Ovary (tissue), 7 donors: ENCODE measurements at regions not wholly inside any gene's neighbourhood (a gene's known extent, or its start where the extent isn't known, plus 50 kb on each side); places are given as distances from the start of the nearest gene placed in this dataset.

Source experiments
- DNase-seq, 5 donors: peaks; one replicate each; pipeline ENCODE4 v3.0.0-alpha.2; 2019 to 2020
- H3K27ac ChIP-seq, 2 donors: fragments of 200-600 bp; one replicate each; pipeline versions ENCODE4 v1.5.1 to v1.8.0; 2019 to 2022
- H3K27me3 ChIP-seq: fragments of 200-600 bp; one replicate; pipeline ENCODE4 v1.8.0; 2022
- H3K36me3 ChIP-seq: fragments of 200-600 bp; sonication (generic); one replicate; pipeline ENCODE4 v1.5.1; 2019
- H3K4me1 ChIP-seq: one replicate; pipeline ENCODE4 v1.8.1; 2013; ENCODE audit warnings: mild to moderate bottlenecking, moderate library complexity; ENCODE audit not compliant: insufficient read depth
- H3K4me3 ChIP-seq: fragments of 200-600 bp; sonication (generic); one replicate; pipeline ENCODE4 v1.5.1; 2017
- H3K9me3 ChIP-seq, 2 donors: fragments of 200-600 bp in 1 of 2; sonication (generic) in 1 of 2; one replicate each; pipeline versions ENCODE4 v1.5.1 to v1.8.1; 2013 to 2019; ENCODE audit warnings: mild to moderate bottlenecking in 1 of 2, moderate library complexity in 1 of 2
- EP300 ChIP-seq: sonication (generic); formaldehyde crosslinking; IDR thresholded peaks from one replicate; pipeline ENCODE4 v1.6.1; 2017; ENCODE audit warnings: antibody characterized with exemption
- POLR2A ChIP-seq: fragments of 450-650 bp; IDR thresholded peaks from one replicate; pipeline ENCODE4 v1.6.1; 2017; ENCODE audit warnings: antibody characterized with exemption, mild to moderate bottlenecking, moderate library complexity
- WGBS, 3 donors: extraction: QIAGEN DNeasy Blood & Tissue Kit in 1 of 3; methylation state at CpG; one replicate each; pipeline versions ENCODE4 v1.1.5 to v1.1.7; 2013 to 2017; 5-methylcytosine and 5-hydroxymethylcytosine counted together
- intact Hi-C, 4 donors: fragments of 100-400 bp; cut with DNase I; formaldehyde crosslinking; loops; one replicate each; pipeline versions ENCODE4 v1.11.0 to v1.15.1; 2022 to 2023
- TF ChIP-seq, protein P1 (sequence below), 3 donors: fragments of 450-650 bp in 2 of 3; fragments of 200-600 bp in 1 of 3; IDR thresholded peaks; one replicate each; pipeline versions ENCODE4 v1.5.1 to v1.8.0; 2016 to 2022; ENCODE audit warnings: antibody characterized with exemption in 3 of 3, mild to moderate bottlenecking in 1 of 3
- donor health status: DM: no; HTN: no; CAD: no; lungs with moderate emphysema.
- donor health status: DM: no; HTN: no; CAD: no.
- donor health status: Bipolar disorder and iron deficiency.
- donor health status: DM: no; HTN: no; CAD: no.
- donor health status: DM: yes; HTN: yes; CAD: no.

DNA sequence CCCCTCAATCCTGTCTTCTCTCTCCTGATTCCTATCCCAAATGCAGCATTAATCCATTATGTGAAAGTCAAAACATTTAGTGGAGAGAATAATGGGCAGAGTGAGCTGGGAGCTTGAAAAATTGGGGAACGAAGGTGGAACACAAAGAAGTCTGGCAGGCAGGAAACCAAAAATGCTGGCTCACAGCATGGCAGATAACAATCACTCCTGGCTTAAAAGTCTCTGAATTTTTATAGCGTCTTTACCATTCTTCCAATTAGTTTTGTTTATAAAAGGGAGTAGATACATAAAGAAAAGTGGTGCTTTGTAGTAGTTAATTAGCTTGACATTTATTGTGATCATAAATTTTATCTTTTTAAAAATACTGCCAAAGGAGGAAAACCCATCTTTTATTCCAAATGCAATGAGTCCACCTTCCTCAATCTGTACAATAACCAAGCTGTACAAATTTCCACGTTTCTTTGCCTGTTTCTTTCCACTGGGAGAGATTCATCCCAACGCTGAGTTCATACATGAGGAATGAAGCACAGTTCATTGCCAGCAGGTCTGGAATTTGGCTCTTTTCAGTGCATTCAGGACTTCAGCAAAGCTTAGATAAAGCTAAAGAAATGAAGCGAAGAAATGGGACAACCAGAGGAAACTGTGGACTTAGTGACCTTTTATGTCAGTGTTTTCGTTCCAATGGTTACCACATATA, 174.7 kb downstream of the HMHB1 start:
- Histone ChIP-seq H3K9me3 (no peaks in the 10 kb centered on the region), H3K4me1 (no peaks in the 10 kb centered on the region), H3K36me3 (no peaks in the 10 kb centered on the region), H3K27ac (no peak overlapping the region), H3K4me3 (no peak overlapping the region), H3K27me3 (no peaks in the 10 kb centered on the region)
- intact Hi-C loops, result no loop called here
- DNase-seq, result no peak
- 14 to 23% (median 19%) methylated on average over 6 of the region's 6 CpGs for WGBS, 3 donors
- TF ChIP-seq, protein P1, sequence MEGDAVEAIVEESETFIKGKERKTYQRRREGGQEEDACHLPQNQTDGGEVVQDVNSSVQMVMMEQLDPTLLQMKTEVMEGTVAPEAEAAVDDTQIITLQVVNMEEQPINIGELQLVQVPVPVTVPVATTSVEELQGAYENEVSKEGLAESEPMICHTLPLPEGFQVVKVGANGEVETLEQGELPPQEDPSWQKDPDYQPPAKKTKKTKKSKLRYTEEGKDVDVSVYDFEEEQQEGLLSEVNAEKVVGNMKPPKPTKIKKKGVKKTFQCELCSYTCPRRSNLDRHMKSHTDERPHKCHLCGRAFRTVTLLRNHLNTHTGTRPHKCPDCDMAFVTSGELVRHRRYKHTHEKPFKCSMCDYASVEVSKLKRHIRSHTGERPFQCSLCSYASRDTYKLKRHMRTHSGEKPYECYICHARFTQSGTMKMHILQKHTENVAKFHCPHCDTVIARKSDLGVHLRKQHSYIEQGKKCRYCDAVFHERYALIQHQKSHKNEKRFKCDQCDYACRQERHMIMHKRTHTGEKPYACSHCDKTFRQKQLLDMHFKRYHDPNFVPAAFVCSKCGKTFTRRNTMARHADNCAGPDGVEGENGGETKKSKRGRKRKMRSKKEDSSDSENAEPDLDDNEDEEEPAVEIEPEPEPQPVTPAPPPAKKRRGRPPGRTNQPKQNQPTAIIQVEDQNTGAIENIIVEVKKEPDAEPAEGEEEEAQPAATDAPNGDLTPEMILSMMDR (IDR thresholded peaks at IDR 0.05), result no peak
- TF ChIP-seq POLR2A, result no peak
- no peak for TF ChIP-seq EP300

- H3K27ac ChIP-seq, result no peak overlapping the region
Measured at GRCh38 chr5:143987264-143987663, 175.3 kb downstream of the HMHB1 start.

DNA sequence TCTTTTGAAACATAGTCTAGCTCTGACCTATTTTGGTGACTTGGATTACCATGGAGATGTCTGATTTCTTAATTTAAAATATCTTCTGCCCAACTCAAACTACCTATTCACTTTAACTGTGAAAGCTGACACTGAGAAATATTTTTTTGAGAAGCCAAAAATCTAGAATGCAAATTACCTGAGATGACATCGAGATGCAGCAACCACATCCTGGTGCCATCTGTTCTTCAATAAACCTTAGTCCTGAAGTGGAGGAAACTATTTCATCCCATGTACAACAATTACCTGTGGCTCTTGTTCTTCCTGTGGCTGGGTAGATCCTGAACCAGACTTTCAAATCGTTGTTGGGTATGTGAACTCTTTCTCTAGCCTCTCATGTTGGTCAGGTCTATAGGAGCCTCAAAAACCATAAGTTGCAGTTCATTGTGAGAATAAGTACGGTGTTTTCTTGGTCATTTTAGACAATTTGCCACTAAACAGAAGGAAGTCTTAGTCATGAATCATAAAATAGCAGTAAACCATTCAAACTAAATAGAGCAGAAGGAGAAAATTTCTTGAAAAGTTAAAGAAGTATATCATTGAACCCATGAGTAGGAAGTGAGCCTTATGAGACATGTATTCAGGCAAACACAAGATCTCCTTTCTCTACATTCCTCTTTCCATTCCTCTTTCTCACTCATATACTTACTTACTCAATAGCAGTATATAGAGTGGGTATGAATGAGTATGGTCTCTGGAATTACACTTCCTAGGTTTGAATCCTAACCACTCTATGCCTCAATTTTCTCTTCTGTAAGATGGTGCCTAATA, 176.0 kb downstream of the HMHB1 start:
- H3K27ac ChIP-seq, result no peak overlapping the region
- no peaks in the 10 kb centered on the region for H3K27me3 ChIP-seq
- no peak for DNase-seq
- no peaks in the 10 kb centered on the region for H3K9me3 ChIP-seq
- no peaks in the 10 kb centered on the region for H3K36me3 ChIP-seq
- H3K4me1 ChIP-seq, result no peaks in the 10 kb centered on the region
- H3K4me3 ChIP-seq, result no peak overlapping the region
- 81 to 86% (median 85%) methylated on average over 3 of the region's 3 CpGs for WGBS, 3 donors
- intact Hi-C loops, result no loop called here
- TF ChIP-seq, protein P1 (IDR thresholded peaks at IDR 0.05), result no peak
- no peak for TF ChIP-seq POLR2A
- TF ChIP-seq EP300, result no peak

More at GRCh38 chr5:143987264-143987663, 175.3 kb downstream of the HMHB1 start:
- no peaks in the 10 kb centered on the region for H3K27me3 ChIP-seq
- 88 to 97% (median 94%) methylated on average over 1 to 2 of the region's 2 CpGs for WGBS, 3 donors
- no peak for TF ChIP-seq EP300
- no peak for TF ChIP-seq POLR2A
- TF ChIP-seq, protein P1 (IDR thresholded peaks at IDR 0.05), result no peak
- intact Hi-C loops, result no loop called here
- H3K4me1 ChIP-seq, result no peaks in the 10 kb centered on the region
- H3K36me3 ChIP-seq, result no peaks in the 10 kb centered on the region
- H3K9me3 ChIP-seq, result no peaks in the 10 kb centered on the region
- DNase-seq, result no peak
- no peak overlapping the region for H3K4me3 ChIP-seq

- TF ChIP-seq EP300, result no peak
- no peak for TF ChIP-seq POLR2A
- TF ChIP-seq, protein P1 (IDR thresholded peaks at IDR 0.05), result no peak
- WGBS, 3 donors, result 61 to 78% (median 74%) methylated on average over 1 of the region's 1 CpG
- Histone ChIP-seq H3K4me1 (no peaks in the 10 kb centered on the region), H3K27me3 (no peaks in the 10 kb centered on the region), H3K36me3 (no peaks in the 10 kb centered on the region), H3K4me3 (no peak overlapping the region), H3K27ac (no peak overlapping the region), H3K9me3 (no peaks in the 10 kb centered on the region)
- intact Hi-C loops, result no loop called here
- no peak for DNase-seq
Measured at GRCh38 chr5:143992496-143992895, 178.0 kb downstream of the YIPF5 start.
